Activated CD4-positive, CD25-positive, alpha-beta regulatory T cell treated with anti-CD3 and anti-CD28 coated beads, Interleukin-2, amount 50 U/mL, for 72 hours (primary cell): ENCODE measurements at regions not wholly inside any gene's neighbourhood (a gene's known extent, or its start where the extent isn't known, plus 50 kb on each side); places are given as distances from the start of the nearest gene placed in this dataset.
A peak's percentile ranks its signal among the peaks of the same experiment; 100 is the strongest.

Experiments
- DNase-seq: peaks from one replicate; pipeline ENCODE4 v3.0.0; 2021

DNA sequence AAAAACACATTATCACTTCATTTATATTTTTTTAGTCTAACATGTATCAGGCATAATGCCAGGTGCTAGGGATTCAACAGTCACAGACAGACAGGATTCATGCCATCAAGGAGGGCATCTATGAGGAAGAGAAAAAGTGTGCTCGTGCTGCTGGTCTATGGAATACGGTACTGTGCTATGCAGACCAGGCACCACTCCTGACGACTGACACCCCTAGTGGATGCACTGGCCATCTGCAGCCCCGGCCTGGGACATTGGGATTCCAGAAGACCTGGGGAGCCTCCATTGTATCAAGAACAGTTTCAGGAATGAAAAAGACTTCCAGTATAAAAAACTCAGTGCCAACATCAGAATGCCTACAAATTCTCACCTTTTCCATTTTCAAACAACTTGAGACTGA is 94.0 kb downstream of the KLF12 start:
- DNase-seq = no peak

DNA sequence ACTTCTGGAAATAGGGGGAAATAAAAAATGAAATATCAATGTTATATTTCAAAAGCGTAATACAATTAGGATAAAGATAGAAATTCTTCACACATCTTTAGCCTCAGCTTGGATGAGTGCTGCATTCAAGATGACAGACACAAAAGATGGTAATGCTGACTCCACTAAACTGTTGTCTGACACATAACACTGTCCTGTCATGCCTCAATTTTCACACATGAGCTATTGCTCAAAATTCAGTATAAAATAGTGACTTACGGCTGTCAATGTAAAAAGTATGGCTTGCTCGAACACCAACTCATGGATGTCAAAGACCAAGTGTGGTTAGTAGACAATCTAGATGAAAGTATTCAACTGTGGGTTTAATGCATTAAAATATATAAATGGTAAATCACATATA is 94.5 kb downstream of the KLF12 start:
- no peak for DNase-seq

DNA sequence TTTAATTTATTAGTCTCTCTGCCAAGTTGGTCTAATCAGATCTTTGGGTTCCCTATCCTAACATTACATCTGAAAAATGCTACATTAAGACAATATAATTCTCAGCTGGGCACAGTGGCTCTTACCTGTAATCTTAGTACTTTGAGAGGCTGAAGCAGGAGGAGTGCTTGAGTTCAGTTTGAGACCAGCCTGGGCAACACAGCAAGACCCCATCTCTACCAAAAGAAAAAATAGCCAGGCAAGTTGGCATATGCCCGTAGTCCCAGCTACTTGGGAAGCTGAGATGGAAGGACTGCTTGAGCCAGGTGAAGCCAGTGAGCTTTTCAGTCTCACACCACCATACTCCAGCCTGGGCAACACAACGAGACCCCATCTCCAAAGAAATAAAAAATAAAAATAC is 95.0 kb downstream of the KLF12 start:
- DNase-seq = no peak

DNA sequence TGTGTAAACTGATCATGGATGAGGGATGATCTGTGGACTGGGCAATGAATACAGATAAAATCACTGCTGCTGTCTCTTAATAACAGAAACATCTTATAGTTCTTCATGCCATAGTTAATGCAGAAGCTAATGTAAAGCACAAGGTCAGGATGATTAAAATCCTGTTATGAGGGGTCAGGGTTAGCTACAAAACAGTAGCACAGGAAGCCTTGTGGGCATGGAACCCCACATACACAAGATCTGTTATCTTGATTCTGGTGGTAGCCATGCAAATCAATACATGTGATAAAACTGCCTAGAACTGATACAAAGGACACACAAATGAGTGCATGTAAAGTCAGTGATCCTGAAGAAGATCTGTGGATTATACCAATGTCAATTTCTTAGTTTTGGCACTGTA is 96.4 kb downstream of the KLF12 start:
- no peak for DNase-seq

DNA sequence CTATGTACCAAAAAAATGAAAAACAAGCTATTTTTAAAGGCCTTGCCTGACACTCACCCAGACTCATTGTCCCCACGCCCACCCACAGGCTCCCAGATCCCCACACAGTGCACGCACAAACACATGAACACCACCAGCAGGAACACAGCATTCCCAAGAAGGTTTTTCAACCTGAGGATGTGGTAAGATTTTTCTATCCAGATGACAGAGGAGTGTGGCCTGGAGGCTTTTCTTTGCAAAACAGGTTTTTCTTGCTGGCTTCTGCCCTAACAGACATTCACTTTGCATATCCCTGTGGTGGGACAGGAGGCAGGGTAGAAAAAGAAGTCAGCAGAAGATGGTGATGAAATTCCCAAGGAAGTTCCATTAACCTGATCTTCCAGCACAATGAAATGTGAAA is 97.8 kb downstream of the KLF12 start:
- no peak for DNase-seq

DNA sequence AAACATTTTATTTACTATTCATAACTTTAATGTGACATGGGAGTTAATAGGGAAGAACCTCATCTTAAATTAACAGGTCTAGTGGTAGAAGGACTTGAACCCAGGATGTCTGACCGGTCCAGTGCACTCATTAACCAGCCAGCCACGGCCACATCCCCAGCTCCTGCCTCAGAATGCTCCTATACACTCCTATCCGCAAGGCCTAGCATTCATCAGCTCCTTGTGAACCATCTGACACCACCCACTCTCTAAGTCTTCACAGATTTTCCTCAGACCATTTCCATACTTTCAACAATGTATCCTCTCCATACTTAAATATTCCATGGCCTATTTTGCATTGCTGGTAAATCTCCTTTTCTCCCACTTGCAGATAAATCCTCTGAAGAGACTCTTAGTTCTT is 98.3 kb downstream of the KLF12 start:
- no peak for DNase-seq

DNA sequence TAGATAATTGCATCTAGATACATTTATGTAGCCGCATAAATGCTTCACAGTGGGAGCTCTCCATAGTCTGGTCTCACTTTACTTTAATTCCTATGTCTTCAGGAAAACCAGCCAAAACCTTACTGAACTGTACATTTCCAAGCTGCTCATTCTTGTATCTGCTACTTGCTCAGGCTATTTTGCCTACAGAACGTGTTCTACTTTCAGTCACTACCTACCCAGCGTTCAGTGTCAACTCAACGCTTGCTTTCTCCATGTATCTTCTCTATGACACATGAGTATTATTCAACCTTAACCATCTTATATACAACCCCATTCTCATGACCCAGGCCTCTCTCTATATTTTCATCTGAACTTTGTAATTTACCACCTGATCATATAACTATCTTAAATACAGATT is 101.9 kb downstream of the KLF12 start:
- DNase-seq = no peak

DNA sequence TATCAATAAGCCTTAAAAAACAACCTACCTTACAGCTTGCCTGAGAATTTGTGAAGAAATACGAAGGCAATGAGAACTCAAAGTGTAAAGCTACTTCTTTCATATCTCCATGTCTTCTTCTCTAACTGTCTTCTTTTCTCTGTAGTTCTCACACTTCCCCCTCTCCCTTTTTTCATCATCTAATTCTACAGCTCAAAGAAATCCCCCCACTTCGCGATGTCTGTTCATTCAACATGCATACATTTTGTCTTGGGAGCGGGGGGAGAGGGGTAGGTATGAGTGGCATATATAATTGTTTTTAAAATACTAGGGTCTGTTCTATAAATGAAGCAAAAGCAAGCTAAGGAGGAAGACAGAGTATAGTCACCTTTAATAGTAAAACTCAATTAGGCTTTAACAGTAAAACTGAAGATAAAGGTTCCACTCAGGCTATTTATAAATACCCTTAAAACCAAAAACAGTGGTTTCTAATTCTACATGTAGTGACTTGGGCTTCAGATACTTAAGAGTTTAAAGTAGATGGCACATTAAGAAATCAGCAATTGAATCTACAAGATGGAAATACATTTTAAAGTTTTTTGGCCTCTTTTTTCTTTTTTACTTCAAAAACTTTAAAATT is 106.9 kb downstream of the KLF12 start:
- DNase-seq = no peak

DNA sequence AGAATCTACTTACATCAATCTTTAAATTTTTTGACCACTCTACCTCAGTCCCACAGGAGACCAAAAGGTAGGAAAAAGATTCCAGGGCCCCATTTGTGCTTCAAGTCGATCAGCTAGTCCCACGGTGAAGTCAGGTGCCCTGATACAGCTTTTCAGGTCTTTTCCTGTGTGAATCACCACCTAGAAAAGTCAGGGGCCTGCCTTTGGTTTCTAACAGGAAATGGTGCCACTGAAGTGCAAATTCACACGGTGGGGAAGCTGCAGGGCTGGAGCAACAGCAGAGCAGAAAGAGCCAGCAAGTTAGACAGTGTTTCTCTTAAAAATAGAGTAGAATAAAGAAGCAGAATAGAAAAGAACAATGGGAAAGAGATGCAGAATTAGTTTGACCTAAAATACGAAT is 107.5 kb downstream of the KLF12 start:
- peak; percentile 53 for DNase-seq

DNA sequence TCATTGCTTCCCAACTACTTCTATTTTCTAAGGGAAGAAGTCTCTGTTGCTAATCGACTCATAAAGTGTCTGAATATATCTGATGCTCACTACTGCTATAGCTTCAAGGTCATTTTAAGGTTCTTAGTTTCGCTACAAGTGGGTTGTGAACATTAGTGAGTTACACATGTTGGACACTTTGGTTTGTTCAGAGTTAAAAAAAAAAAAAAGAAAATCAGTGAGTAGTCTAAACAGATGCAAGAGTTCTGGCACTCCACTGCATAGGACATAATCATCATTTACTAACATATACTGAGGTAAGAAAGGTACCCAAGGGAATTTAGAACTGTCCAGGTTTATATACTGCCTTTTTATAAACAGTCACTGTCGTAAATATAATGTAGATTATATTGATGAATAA is 108.8 kb downstream of the KLF12 start:
- no peak for DNase-seq

DNA sequence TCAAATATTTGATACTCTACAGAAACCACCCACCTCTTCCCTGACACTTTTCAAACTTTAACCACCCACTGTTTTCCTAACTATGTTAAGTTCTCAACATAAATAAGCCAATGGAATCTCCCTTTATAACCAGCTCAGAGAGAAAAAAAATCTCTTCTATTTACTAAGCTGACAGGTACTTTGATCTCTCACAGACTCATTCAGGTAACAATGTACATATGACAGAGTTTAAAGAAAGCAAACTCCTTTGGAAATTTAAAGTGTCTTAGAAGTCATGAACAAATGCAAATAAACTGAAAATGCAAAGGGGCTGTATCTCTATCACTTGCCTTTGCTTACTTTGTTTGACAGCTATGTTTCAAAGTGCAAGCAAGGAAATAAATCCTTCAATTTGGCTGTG is 109.3 kb downstream of the KLF12 start:
- no peak for DNase-seq

DNA sequence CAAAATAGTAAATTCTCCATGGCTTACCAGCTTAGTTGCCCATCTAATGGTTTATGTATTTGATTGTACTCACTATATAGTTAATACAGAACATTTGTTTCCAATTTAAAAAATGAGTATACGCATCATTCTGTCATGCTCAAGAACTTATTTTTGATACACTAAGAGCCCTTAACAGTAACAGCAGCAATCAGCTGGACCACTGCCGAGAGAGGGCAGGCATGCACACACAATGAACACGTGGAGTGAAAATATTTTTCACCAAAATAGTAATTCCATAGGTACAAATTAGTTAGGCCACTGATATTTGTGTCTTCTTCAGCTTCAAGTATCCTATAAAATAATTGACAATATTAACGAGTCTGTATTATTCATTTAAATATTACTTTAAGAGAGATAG is 109.9 kb downstream of the KLF12 start:
- DNase-seq = no peak

DNA sequence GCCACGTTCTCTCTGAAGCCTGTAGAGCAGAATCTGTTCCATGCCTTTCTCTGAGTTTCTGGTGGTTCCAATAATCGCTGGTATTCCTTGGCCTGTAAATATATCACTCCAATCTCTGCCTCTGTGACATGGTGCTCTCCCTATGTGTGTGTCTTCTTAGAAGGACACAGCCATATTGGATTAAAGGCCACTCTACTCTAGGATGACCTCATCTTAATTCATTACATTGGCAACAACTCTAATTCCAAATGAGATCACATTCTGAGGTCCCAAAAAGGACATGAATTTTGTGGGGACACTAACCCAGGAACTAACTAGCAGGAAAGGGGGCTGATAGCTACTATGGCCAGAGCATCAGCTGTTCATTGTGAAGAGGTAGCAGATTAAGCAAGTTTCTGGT is 110.7 kb downstream of the KLF12 start:
- DNase-seq = no peak

DNA sequence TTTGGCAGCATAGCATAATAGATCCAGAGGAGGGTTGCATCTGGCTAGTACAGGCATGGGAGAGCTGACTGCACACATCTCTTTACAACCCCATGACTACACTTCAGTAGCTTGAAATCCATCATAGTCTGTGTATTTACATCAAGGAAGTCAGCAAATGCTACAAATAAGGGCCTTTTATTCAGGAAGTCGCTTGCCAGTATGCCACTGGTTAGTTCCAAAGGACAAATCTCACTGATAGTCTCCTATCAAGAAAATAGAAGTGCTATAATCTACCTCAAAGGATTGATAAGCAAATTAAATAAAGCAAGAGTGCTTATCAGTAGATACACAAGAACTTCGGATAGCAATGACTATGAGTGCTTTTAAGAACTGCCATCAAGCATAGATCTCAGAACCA is 112.7 kb downstream of the KLF12 start:
- DNase-seq = no peak

DNA sequence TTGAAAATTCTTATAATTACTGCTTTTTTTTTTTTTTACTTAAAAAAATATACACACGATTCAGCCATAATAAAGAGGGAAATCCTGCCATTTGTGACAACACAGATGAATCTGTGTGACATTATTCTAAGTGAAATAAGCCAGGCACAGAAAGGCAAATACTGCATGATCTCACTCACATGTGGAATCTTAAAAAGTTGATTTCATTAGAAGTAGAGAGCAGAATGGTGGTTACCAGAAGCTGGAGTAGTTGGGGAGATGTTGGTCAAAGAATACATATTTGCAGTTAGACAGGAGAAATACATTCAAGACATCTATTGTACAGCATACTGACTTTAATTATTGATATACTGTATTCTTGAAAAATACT is 116.2 kb downstream of the KLF12 start:
- DNase-seq = no peak

DNA sequence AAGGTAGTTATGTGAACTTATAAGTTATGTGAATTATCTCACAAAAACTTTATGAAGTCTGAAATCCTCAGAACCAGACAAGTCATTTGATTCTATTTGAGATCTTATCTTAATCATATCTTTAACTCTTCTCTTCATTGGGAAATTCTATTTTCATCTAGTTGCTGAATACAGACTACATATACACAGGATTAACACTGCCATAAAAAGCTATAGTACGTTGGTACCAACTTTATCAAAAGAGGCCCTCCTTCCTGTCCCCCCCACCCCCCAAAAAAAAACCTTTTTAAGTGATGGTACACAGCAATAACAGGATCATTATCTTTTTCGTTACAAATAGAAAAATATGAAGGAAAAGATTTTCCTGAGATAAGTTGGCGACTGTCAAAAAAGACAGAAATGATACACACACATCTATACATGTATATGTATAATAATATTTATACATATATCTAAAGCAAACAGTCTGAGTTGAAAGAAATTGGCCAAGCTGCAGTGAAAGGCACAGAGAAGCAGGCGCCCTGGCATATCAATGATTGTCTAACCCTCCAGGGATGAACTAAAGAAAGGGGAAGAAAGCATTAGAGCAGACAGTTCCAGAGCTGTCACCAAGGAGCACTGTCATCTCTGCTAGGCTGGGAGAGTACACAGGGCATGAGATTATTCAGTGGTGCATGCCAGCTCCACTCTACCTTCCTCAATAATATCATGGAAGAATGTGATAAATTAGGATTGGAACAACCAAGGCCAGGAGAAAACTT is 116.7 kb downstream of the KLF12 start:
- DNase-seq = no peak

DNA sequence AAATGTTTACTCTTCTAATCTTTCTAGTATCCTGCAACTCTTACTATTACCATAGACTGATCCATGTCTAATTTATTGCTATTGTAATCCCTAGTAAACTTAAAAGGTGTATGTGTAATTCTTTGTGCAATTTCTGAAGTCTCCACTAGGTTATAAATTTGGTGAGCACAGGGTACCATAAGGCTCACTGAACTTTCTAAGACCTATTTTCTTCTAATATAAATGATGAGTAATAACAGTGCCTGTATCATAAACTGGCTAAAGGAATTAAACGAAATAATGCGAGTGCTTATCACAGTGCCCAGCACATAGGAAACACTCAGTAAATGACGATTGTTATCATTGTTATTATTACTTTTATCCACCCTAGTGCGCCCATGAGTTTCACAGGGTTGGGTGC is 119.1 kb downstream of the KLF12 start:
- DNase-seq = no peak

DNA sequence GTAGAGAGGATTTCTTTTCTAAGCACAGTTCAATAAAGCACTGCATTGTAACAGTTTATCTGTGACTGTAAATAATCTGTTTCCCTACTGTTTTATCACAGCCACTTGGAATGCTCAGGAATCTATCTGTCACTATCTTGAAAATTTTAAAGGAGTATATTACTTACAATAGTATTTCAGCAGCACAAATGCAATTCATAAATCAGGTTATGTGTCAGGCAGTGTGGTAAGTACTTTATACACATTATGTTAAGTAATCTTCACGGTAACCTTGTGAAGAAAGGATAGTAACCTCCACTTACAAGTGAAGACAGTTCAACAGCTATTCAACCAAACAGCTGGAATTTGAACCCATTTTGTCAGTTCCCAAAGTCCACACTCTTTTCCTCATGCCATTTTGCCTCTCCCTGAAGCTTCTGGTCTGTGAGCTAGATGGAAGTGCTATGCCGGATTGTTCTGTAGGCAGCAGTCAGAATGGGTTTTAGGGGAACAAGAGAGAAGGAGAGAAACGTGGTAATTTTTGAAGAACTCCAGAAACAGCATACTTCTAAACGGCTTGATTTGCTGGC is 125.0 kb downstream of the KLF12 start:
- DNase-seq = no peak

DNA sequence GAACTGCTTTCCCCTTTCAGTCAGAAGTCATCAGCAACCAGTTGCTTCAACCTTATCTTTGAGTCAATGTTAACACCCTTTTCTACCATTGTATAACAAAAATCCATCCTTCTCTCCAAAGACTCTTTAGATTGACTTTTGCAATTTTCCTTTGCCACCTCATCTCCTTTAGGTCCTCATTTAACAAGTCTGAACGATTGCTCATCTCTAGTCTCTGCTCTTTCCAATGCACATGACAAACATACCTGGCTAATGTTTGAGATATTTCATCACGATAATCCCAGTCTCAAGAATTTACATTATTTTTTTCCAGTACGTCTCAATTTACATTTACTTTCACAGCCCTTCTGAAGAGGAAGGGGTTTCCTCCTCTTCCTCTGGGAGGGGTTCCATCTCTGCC is 127.5 kb downstream of the KLF12 start:
- no peak for DNase-seq

DNA sequence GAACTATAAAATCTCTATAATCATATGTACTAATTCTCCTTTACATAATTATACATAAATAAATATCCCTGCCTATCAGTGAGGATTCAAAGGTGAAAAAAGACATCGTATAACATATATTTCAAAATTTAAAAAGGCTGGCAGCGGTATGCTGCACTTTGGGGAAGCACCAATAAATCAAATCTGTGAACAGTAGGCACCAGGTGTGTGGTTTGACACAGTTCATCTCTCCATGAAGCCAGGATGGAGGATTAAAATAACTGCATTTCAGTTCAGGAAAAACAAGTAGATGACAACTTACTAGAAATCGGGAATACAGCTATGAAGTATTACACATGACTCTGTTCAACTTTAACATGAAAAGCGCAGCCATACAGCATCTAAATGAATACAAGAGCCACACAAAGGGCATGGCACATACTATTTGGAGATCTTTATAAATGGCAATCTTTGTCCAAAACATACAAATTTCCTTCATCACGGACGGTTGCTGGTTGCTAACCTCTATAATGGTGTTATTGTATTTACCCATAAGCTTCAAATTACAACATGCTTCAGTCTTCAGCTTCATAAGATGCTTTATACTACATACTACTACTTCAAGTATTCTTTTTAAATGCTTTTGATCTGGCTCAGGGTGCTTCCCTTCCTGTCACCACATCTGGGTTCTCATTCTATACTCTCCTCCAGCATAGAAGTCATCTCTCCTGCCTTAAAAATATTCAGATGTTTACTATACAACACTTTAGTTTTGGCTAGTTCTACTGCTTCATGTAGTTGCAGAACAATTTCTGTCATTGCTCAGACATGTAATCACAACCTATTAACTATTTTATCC is 128.7 kb downstream of the KLF12 start:
- DNase-seq = no peak

DNA sequence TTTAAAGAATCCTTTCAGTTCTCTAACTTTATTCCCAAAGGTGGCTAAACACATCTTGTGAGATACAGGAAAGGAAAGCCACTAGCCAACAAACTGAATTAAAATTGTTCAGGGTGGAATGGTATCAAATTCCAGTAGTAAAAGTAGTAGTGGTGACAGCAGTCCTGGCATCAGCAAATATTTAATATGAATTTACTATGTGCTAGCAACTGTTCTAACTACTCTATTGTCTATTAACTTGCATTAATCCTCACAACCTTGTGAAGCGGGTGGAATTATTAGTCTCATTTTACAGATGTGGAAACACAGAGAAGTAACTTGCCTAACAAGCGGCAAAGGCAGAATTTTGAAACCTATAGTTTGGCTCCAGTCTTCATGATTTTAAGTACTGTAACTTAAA is 130.1 kb downstream of the KLF12 start:
- no peak for DNase-seq

DNA sequence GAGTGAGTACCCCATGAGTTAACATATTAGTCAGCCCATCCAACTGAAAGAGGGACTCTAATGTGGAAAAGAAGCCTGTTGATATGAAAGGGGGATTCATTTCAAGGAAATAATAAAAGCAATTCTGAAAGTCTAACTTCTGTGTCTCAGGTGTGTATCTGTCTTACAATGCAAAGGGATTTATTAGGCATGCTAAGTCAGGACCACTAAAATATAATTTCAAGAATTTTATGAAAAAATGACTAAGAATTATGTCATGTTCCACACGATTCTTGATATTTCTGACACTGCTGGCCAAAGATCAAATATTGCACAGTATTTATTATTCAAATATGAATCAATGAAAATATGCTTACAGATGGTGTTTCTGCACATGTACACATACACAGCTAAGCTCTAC is 130.8 kb downstream of the KLF12 start:
- DNase-seq = no peak

DNA sequence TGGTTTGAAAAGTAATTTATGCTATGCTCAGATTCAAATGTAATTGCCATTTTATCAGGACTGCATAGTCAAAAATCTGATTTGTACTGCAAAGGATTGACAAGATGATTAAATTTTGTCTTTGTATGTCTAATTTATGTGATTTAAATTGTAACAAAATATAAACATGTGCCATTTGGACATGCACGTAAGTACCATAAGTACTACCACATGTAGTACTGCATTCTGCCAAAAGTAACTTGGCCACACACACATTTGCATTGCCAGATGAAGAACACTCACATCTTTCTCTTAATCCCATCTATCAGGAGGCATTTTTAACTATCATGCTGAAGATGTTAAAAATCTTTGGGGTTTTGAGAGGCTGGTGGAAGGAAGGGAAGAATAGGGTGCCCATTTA is 133.3 kb downstream of the KLF12 start:
- no peak for DNase-seq

DNA sequence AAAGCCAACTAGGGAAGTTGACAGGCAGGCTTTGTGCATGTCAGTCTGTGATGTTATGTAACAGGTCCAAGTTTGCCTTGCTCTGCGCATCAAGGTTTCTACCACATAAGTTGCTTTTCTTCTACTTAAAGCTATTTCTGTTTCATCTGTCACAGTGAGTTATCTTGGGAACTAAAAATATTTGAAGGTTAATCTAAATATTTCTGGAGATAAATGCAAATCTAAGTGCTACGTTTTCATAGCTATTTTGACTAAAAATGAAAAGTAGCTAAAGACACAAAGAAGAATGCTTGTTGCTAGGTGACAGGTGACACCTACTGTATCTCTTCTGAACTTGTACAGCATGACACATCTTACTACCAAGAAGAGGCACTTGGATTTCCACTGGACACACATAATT is 135.6 kb downstream of the KLF12 start:
- DNase-seq = no peak
